Naive thymus-derived CD4-positive, alpha-beta T cell (primary cell): ENCODE measurements at regions not wholly inside any gene's neighbourhood (a gene's known extent, or its start where the extent isn't known, plus 50 kb on each side); places are given as distances from the start of the nearest gene placed in this dataset.

ENCODE experiments used
- ATAC-seq: fragments of 150-1000 bp; cut with Tn5 transposase; 2 replicates; pipeline ENCODE4 v1.10.0; 2021; ENCODE audit warnings: mild to moderate bottlenecking, moderate library complexity
- CTCF ChIA-PET: fragments of 350-600 bp; sonication (Branson Sonifier 250); formaldehyde crosslinking; loops from one replicate; lab custom pipeline; 2021; ENCODE audit warnings: antibody characterized with exemption; lab: Charles Lee
- POLR2A ChIA-PET: fragments of 350-600 bp; sonication (Branson Sonifier 250); formaldehyde crosslinking; loops from one replicate; lab custom pipeline; 2021; ENCODE audit warnings: antibody characterized with exemption, inconsistent platforms; lab: Charles Lee
- DNase-seq, 9 donors: peaks; one replicate each; pipeline versions ENCODE4 v3.0.0 to v3.0.0-alpha.2; 2020 to 2022; ENCODE audit warnings: mixed read lengths in 1 of 9
- H3K27ac ChIP-seq: one replicate; pipeline ENCODE4 v1.7.0; 2013; ENCODE audit warnings: mild to moderate bottlenecking, low read depth, low read length, moderate library complexity
- H3K27me3 ChIP-seq, 2 donors: one replicate each; pipeline ENCODE4 v1.7.0; 2013; ENCODE audit warnings: low read length in 2 of 2, mild to moderate bottlenecking in 2 of 2, moderate library complexity in 2 of 2; ENCODE audit not compliant: control insufficient read depth in 2 of 2, insufficient read depth in 2 of 2
- H3K36me3 ChIP-seq, 3 experiments: 1 replicate in 2 of 3; 2 replicates in 1 of 3; pipeline ENCODE4 v1.7.0; 2013; ENCODE audit warnings: low read length in 3 of 3, mild to moderate bottlenecking in 3 of 3, moderate library complexity in 1 of 3; ENCODE audit not compliant: insufficient read depth in 3 of 3, control insufficient read depth in 2 of 3
- H3K4me1 ChIP-seq, 2 donors: one replicate each; pipeline ENCODE4 v1.7.0; 2013; ENCODE audit warnings: low read length in 2 of 2, mild to moderate bottlenecking in 2 of 2, moderate library complexity in 1 of 2; ENCODE audit not compliant: control insufficient read depth in 2 of 2, insufficient read depth in 2 of 2
- H3K4me3 ChIP-seq: 2 replicates; pipeline ENCODE4 v1.7.0; 2013; ENCODE audit warnings: mild to moderate bottlenecking, low read length
- H3K9me3 ChIP-seq, 3 experiments: 1 replicate in 2 of 3; 2 replicates in 1 of 3; pipeline ENCODE4 v1.7.0; 2013; ENCODE audit warnings: low read length in 3 of 3; ENCODE audit not compliant: control insufficient read depth in 2 of 3
- H3K27ac Mint-ChIP-seq, 9 donors: one replicate each; pipeline ENCODE4 v1.8.0; 2020 to 2022; ENCODE audit warnings: mixed read lengths in 9 of 9, mild to moderate bottlenecking in 8 of 9, moderate library complexity in 5 of 9, inconsistent platforms in 2 of 9
- H3K27me3 Mint-ChIP-seq, 5 donors: one replicate each; pipeline ENCODE4 v1.8.0; 2021 to 2022; ENCODE audit warnings: mixed read lengths in 5 of 5, mild to moderate bottlenecking in 1 of 5
- H3K36me3 Mint-ChIP-seq, 5 donors: one replicate each; pipeline ENCODE4 v1.8.0; 2020 to 2022; ENCODE audit warnings: mixed read lengths in 5 of 5, mild to moderate bottlenecking in 3 of 5, inconsistent platforms in 1 of 5
- H3K4me1 Mint-ChIP-seq, 7 donors: one replicate each; pipeline ENCODE4 v1.8.0; 2020 to 2022; ENCODE audit warnings: mixed read lengths in 7 of 7, mild to moderate bottlenecking in 3 of 7, inconsistent platforms in 1 of 7
- H3K4me3 Mint-ChIP-seq, 10 donors: one replicate each; pipeline ENCODE4 v1.8.0; 2020 to 2022; ENCODE audit warnings: mild to moderate bottlenecking in 10 of 10, mixed read lengths in 10 of 10, moderate library complexity in 6 of 10, inconsistent platforms in 2 of 10
- H3K9me3 Mint-ChIP-seq, 11 donors: one replicate each; pipeline ENCODE4 v1.8.0; 2020 to 2022; ENCODE audit warnings: mixed read lengths in 11 of 11, mild to moderate bottlenecking in 4 of 11, inconsistent platforms in 1 of 11, moderate library complexity in 1 of 11
- intact Hi-C, 2 donors: fragments of 100-400 bp; cut with micrococcal nuclease; formaldehyde crosslinking; loops; one replicate each; pipeline ENCODE4 v1.15.1; 2023

GRCh38 chr11:25293166-25293565 lies 796.3 kb downstream of the LUZP2 start:
- Histone ChIP-seq H3K27me3 (no peaks in the 10 kb centered on the region), H3K9me3 (no peaks in the 10 kb centered on the region), H3K36me3 (no peaks in the 10 kb centered on the region), H3K27ac (no peak overlapping the region), H3K4me1 (no peaks in the 10 kb centered on the region), H3K4me3 (no peak overlapping the region)
- DNase-seq (no peak), ATAC-seq (no peak)
- CTCF ChIA-PET: no interaction called here
- peaks cover 0 to 23% (median 6%) of the 10 kb centered on the region in 11 donors for H3K9me3 Mint-ChIP-seq
- H3K36me3 Mint-ChIP-seq: no peaks in the 10 kb centered on the region
- no peak overlapping the region for H3K4me3 Mint-ChIP-seq
- intact Hi-C loops: no loop called here
- H3K27ac Mint-ChIP-seq: no peak overlapping the region
- POLR2A ChIA-PET: no interaction called here
- no peaks in the 10 kb centered on the region for H3K27me3 Mint-ChIP-seq
- no peaks in the 10 kb centered on the region for H3K4me1 Mint-ChIP-seq

- H3K36me3 Mint-ChIP-seq: no peaks in the 10 kb centered on the region
- Histone ChIP-seq H3K4me3 (no peak overlapping the region), H3K9me3 (peaks cover 0 to 4% (median 0%) of the 10 kb centered on the region in 3 experiments), H3K27me3 (no peaks in the 10 kb centered on the region), H3K36me3 (no peaks in the 10 kb centered on the region), H3K27ac (no peak overlapping the region), H3K4me1 (no peaks in the 10 kb centered on the region)
- ChIA-PET POLR2A (no interaction called here), CTCF (no interaction called here)
- H3K27me3 Mint-ChIP-seq: no peaks in the 10 kb centered on the region
- H3K27ac Mint-ChIP-seq: no peak overlapping the region
- H3K4me1 Mint-ChIP-seq: no peaks in the 10 kb centered on the region
- peaks cover 0 to 18% (median 12%) of the 10 kb centered on the region in 11 donors for H3K9me3 Mint-ChIP-seq
- DNase-seq (no peak), ATAC-seq (no peak)
- no peak overlapping the region for H3K4me3 Mint-ChIP-seq
- intact Hi-C loops: no loop called here
These were observed 801.6 kb downstream of the LUZP2 start for GRCh38 chr11:25298450-25298849.

GRCh38 chr11:25309818-25310217 lies 813.0 kb downstream of the LUZP2 start:
- H3K27ac Mint-ChIP-seq: no peak overlapping the region
- peaks cover 8 to 40% (median 12%) of the 10 kb centered on the region in 11 donors for H3K9me3 Mint-ChIP-seq
- no peaks in the 10 kb centered on the region for H3K36me3 ChIP-seq
- no peaks in the 10 kb centered on the region for H3K27me3 ChIP-seq
- no peaks in the 10 kb centered on the region for H3K4me1 ChIP-seq
- H3K27ac ChIP-seq: no peak overlapping the region
- peaks cover 0 to 6% (median 0%) of the 10 kb centered on the region in 5 donors for H3K36me3 Mint-ChIP-seq
- POLR2A ChIA-PET: no interaction called here
- ATAC-seq: no peak
- H3K4me1 Mint-ChIP-seq: peaks cover 0 to 1% (median 0%) of the 10 kb centered on the region in 7 donors
- intact Hi-C loops: no loop called here
- DNase-seq: no peak
- H3K9me3 ChIP-seq: peaks cover 0 to 8% (median 0%) of the 10 kb centered on the region in 3 experiments
- no peak overlapping the region for H3K4me3 ChIP-seq
- no peak overlapping the region for H3K4me3 Mint-ChIP-seq
- CTCF ChIA-PET: no interaction called here
- H3K27me3 Mint-ChIP-seq: no peaks in the 10 kb centered on the region

- intact Hi-C loops: no loop called here
- Histone ChIP-seq H3K27me3 (no peaks in the 10 kb centered on the region), H3K36me3 (no peaks in the 10 kb centered on the region), H3K27ac (no peak overlapping the region), H3K4me1 (no peaks in the 10 kb centered on the region), H3K4me3 (no peak overlapping the region), H3K9me3 (no peaks in the 10 kb centered on the region)
- Mint-ChIP-seq H3K4me1 (no peaks in the 10 kb centered on the region), H3K36me3 (no peaks in the 10 kb centered on the region), H3K27me3 (no peaks in the 10 kb centered on the region), H3K9me3 (peaks cover 1 to 11% (median 4%) of the 10 kb centered on the region in 11 donors), H3K27ac (no peak overlapping the region), H3K4me3 (no peak overlapping the region)
- ChIA-PET POLR2A (no interaction called here), CTCF (no interaction called here)
- ATAC-seq (no peak), DNase-seq (no peak)
These were observed 820.4 kb downstream of the LUZP2 start for GRCh38 chr11:25317216-25317615.

GRCh38 chr11:25319127-25319526 lies 822.3 kb downstream of the LUZP2 start:
- no peak for DNase-seq
- H3K27me3 Mint-ChIP-seq: no peaks in the 10 kb centered on the region
- POLR2A ChIA-PET: no interaction called here
- H3K36me3 ChIP-seq: no peaks in the 10 kb centered on the region
- intact Hi-C loops: no loop called here
- H3K27ac Mint-ChIP-seq: no peak overlapping the region
- no peaks in the 10 kb centered on the region for H3K27me3 ChIP-seq
- H3K9me3 Mint-ChIP-seq: peaks cover 4 to 20% (median 11%) of the 10 kb centered on the region in 11 donors
- no peaks in the 10 kb centered on the region for H3K36me3 Mint-ChIP-seq
- no peak overlapping the region for H3K4me3 Mint-ChIP-seq
- CTCF ChIA-PET: no interaction called here
- no peak overlapping the region for H3K4me3 ChIP-seq
- H3K27ac ChIP-seq: no peak overlapping the region
- no peak for ATAC-seq
- H3K4me1 ChIP-seq: no peaks in the 10 kb centered on the region
- no peaks in the 10 kb centered on the region for H3K9me3 ChIP-seq
- no peaks in the 10 kb centered on the region for H3K4me1 Mint-ChIP-seq

GRCh38 chr11:25327656-25328055 lies 830.8 kb downstream of the LUZP2 start:
- DNase-seq: no peak
- Histone ChIP-seq H3K4me3 (no peak overlapping the region), H3K9me3 (no peaks in the 10 kb centered on the region), H3K36me3 (no peaks in the 10 kb centered on the region), H3K4me1 (no peaks in the 10 kb centered on the region), H3K27me3 (no peaks in the 10 kb centered on the region), H3K27ac (no peak overlapping the region)
- intact Hi-C loops: no loop called here
- H3K36me3 Mint-ChIP-seq: no peaks in the 10 kb centered on the region
- no peak for ATAC-seq
- no peak overlapping the region for H3K27ac Mint-ChIP-seq
- H3K4me1 Mint-ChIP-seq: no peaks in the 10 kb centered on the region
- H3K4me3 Mint-ChIP-seq: no peak overlapping the region
- POLR2A ChIA-PET: no interaction called here
- CTCF ChIA-PET: no interaction called here
- H3K27me3 Mint-ChIP-seq: no peaks in the 10 kb centered on the region
- H3K9me3 Mint-ChIP-seq: peaks cover 2 to 19% (median 7%) of the 10 kb centered on the region in 11 donors

- Mint-ChIP-seq H3K27ac (no peak overlapping the region), H3K9me3 (peaks cover 0 to 18% (median 2%) of the 10 kb centered on the region in 11 donors), H3K27me3 (no peaks in the 10 kb centered on the region), H3K36me3 (no peaks in the 10 kb centered on the region), H3K4me3 (no peak overlapping the region), H3K4me1 (no peaks in the 10 kb centered on the region)
- Histone ChIP-seq H3K9me3 (no peaks in the 10 kb centered on the region), H3K27me3 (no peaks in the 10 kb centered on the region), H3K36me3 (no peaks in the 10 kb centered on the region), H3K4me1 (no peaks in the 10 kb centered on the region), H3K4me3 (no peak overlapping the region), H3K27ac (no peak overlapping the region)
- intact Hi-C loops: no loop called here
- ChIA-PET POLR2A (no interaction called here), CTCF (no interaction called here)
- ATAC-seq (no peak), DNase-seq (no peak)
These were observed 842.4 kb downstream of the LUZP2 start for GRCh38 chr11:25339281-25339680.
